ENCODE measurements at regions not wholly inside any gene's neighbourhood (a gene's known extent, or its start where the extent isn't known, plus 50 kb on each side); places are given as distances from the start of the nearest gene placed in this dataset.

DNA sequence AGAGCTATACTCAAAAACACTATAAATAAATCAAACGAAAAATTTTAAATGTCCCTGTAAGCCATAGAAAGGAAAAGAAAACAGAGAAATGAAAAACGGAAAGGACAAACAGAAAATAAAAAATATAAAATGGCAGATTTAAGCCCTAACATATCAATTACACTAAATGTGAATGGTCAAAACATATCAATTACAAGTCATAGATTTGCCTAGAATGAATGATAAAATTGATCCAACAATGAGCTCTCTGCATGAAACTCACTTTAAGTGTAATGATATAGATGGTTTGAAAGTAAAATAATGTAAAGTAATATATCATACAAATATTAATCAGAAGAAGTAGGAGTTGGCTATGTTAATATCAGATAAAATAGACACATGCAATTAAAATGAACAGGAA is 54.2 kb upstream of the TCF4 start:
- no peak overlapping the region for H3K27ac ChIP-seq
- 37 to 47% methylated on average over 2 of the region's 2 CpGs for WGBS, 2 donors
- no peaks in the 10 kb centered on the region for H3K27me3 ChIP-seq
- no peaks in the 10 kb centered on the region for H3K9me3 ChIP-seq
- H3K4me3 ChIP-seq = no peak overlapping the region
- no peak for DNase-seq
- no peak for TF ChIP-seq POLR2A (IDR thresholded peaks at IDR 0.05)
- TF ChIP-seq, protein P1, sequence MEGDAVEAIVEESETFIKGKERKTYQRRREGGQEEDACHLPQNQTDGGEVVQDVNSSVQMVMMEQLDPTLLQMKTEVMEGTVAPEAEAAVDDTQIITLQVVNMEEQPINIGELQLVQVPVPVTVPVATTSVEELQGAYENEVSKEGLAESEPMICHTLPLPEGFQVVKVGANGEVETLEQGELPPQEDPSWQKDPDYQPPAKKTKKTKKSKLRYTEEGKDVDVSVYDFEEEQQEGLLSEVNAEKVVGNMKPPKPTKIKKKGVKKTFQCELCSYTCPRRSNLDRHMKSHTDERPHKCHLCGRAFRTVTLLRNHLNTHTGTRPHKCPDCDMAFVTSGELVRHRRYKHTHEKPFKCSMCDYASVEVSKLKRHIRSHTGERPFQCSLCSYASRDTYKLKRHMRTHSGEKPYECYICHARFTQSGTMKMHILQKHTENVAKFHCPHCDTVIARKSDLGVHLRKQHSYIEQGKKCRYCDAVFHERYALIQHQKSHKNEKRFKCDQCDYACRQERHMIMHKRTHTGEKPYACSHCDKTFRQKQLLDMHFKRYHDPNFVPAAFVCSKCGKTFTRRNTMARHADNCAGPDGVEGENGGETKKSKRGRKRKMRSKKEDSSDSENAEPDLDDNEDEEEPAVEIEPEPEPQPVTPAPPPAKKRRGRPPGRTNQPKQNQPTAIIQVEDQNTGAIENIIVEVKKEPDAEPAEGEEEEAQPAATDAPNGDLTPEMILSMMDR (IDR thresholded peaks at IDR 0.05) = no peak
- H3K36me3 ChIP-seq = no peaks in the 10 kb centered on the region
- H3K4me1 ChIP-seq = no peaks in the 10 kb centered on the region
- intact Hi-C loops (cut with DNase I) = no loop called here

DNA sequence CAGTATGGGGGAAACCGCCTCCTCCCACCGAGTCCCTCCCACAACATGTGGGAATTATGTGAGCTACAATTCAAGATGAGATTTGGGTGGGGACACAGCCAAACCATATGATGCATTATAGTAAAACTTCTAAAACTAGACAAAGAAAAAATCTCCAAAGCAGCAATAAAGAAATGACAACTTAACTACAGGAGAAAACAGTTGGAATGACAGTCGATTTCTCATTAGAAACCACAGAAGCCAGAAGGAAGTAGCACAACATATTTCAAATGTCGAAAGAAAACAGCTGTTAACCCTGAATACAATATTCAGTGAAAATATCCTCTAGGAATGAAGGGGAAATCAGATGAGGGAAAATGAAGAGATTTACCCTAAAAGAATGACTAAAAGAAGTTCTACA is 53.5 kb upstream of the TCF4 start:
- H3K36me3 ChIP-seq = no peaks in the 10 kb centered on the region
- no peak for TF ChIP-seq POLR2A (IDR thresholded peaks at IDR 0.05)
- TF ChIP-seq, protein P1 (IDR thresholded peaks at IDR 0.05) = no peak
- H3K4me1 ChIP-seq = no peaks in the 10 kb centered on the region
- no peak overlapping the region for H3K27ac ChIP-seq
- H3K9me3 ChIP-seq = no peaks in the 10 kb centered on the region
- H3K27me3 ChIP-seq = no peaks in the 10 kb centered on the region
- no peak overlapping the region for H3K4me3 ChIP-seq
- no peak for DNase-seq
- intact Hi-C loops (cut with DNase I) = no loop called here
- 81 to 86% methylated on average over 4 of the region's 4 CpGs for WGBS, 2 donors

Small RNA genes lying in the stretch of these regions (small RNA-seq; reads per million reads assigned to genes)
- 0 reads per million in 4 donors for gene RF00045
